Immature natural killer cell (primary cell): ENCODE measurements at regions not wholly inside any gene's neighbourhood (a gene's known extent, or its start where the extent isn't known, plus 50 kb on each side); places are given as distances from the start of the nearest gene placed in this dataset.

Experiments
- DNase-seq, 3 donors: peaks; one replicate each; pipeline ENCODE4 v3.0.0; 2022; ENCODE audit warnings: mixed read lengths in 1 of 3
- H3K27ac Mint-ChIP-seq, 6 donors: one replicate each; pipeline ENCODE4 v1.8.0; 2020; ENCODE audit warnings: mixed read lengths in 6 of 6, mild to moderate bottlenecking in 5 of 6, inconsistent platforms in 4 of 6, moderate library complexity in 3 of 6
- H3K27me3 Mint-ChIP-seq, 3 donors: one replicate each; pipeline ENCODE4 v1.8.0; 2020 to 2021; ENCODE audit warnings: low read depth in 3 of 3, mild to moderate bottlenecking in 3 of 3, mixed read lengths in 3 of 3, moderate library complexity in 3 of 3, inconsistent platforms in 1 of 3
- H3K36me3 Mint-ChIP-seq, 3 donors: one replicate each; pipeline ENCODE4 v1.8.0; 2020; ENCODE audit warnings: mixed read lengths in 3 of 3, inconsistent platforms in 2 of 3, mild to moderate bottlenecking in 2 of 3
- H3K4me1 Mint-ChIP-seq, 2 donors: one replicate each; pipeline ENCODE4 v1.8.0; 2020; ENCODE audit warnings: inconsistent platforms in 2 of 2, mild to moderate bottlenecking in 2 of 2, mixed read lengths in 2 of 2, moderate library complexity in 1 of 2
- H3K4me3 Mint-ChIP-seq, 5 donors: one replicate each; pipeline ENCODE4 v1.8.0; 2020; ENCODE audit warnings: mild to moderate bottlenecking in 5 of 5, mixed read lengths in 5 of 5, inconsistent platforms in 3 of 5, moderate library complexity in 3 of 5
- H3K9me3 Mint-ChIP-seq, 6 donors: one replicate each; pipeline ENCODE4 v1.8.0; 2020; ENCODE audit warnings: mild to moderate bottlenecking in 6 of 6, mixed read lengths in 6 of 6, inconsistent platforms in 4 of 6, moderate library complexity in 3 of 6

GRCh38 chr4:126071346-126072333 lies 756.9 kb downstream of the FAT4 start:
- Mint-ChIP-seq H3K4me1 (no peaks in the 10 kb centered on the region), H3K36me3 (no peaks in the 10 kb centered on the region), H3K27me3 (no peaks in the 10 kb centered on the region), H3K9me3 (peaks cover 3 to 19% (median 9%) of the 10 kb centered on the region in 6 donors), H3K4me3 (no peak overlapping the region), H3K27ac (no peak overlapping the region)
- no peak for DNase-seq

GRCh38 chr4:126081336-126081735 lies 766.6 kb downstream of the FAT4 start:
- Mint-ChIP-seq H3K4me1 (no peaks in the 10 kb centered on the region), H3K4me3 (no peak overlapping the region), H3K27me3 (no peaks in the 10 kb centered on the region), H3K27ac (no peak overlapping the region), H3K9me3 (peaks cover 3 to 29% (median 14%) of the 10 kb centered on the region in 6 donors), H3K36me3 (peaks cover 0 to 4% (median 0%) of the 10 kb centered on the region in 3 donors)
- DNase-seq: no peak

- Mint-ChIP-seq H3K27ac (peak overlapping the region in 1 of 6 donors; percentile 55), H3K4me3 (no peak overlapping the region), H3K27me3 (no peaks in the 10 kb centered on the region), H3K9me3 (peaks cover 3 to 24% (median 16%) of the 10 kb centered on the region in 6 donors), H3K4me1 (no peaks in the 10 kb centered on the region), H3K36me3 (peaks cover 0 to 3% (median 0%) of the 10 kb centered on the region in 3 donors)
- DNase-seq: no peak
Measured at GRCh38 chr4:126086041-126086440, 771.3 kb downstream of the FAT4 start.

DNA sequence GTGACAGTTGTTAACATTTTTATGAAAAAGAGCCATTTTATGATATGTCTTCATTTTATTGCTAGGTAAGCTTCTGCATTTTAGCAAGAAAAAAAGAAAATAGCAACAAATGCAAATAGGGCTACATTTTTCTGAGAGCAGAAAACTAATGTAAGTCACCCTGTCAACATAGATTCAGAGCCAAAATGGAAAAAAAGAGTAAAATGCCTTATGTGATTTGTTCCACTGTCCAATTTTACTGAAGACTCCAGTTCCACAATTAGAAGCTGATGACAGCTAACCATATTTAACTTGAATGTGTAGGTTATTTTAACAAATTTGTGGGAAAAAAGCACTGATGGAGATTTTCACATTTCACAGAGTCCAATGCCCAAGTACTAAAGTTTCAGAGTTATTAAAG lies 772.3 kb downstream of the FAT4 start:
- no peak overlapping the region for H3K4me3 Mint-ChIP-seq
- H3K4me1 Mint-ChIP-seq: no peaks in the 10 kb centered on the region
- H3K9me3 Mint-ChIP-seq: peaks cover 0 to 15% (median 8%) of the 10 kb centered on the region in 6 donors
- no peak for DNase-seq
- H3K36me3 Mint-ChIP-seq: no peaks in the 10 kb centered on the region
- H3K27ac Mint-ChIP-seq: no peak overlapping the region
- no peaks in the 10 kb centered on the region for H3K27me3 Mint-ChIP-seq

DNA sequence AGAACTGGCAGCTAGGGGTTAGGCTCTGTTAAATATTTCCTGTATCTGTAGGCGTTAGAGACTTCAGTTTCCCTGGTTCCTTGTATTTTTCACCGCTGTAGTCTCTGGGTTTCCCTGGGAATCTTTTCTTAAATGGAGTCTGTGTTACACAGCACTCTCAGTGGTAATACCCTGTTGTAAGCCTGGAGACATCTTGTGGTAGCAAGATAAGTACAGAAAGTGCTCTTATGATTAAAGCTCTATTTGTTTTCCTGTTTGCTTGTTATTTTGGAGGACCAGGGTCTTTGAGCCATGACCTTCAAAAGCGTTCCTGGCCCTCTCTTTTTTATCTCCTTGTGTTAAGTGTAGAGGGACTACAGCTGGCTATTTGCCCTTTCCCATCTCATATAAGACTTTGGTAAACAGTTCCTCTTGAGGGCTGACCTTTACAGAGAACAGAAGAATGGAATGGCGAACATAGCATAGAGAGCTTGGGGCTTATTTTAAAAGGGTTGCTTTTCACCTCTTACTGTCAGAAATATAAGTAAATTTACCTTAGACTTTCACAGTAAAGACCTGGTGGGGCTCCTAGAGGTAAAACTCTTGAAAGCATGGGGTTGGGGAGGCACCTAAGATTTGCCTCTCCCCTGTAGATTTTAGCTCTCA lies 782.5 kb downstream of the FAT4 start:
- Mint-ChIP-seq H3K9me3 (peaks cover 6 to 31% (median 15%) of the 10 kb centered on the region in 6 donors), H3K4me1 (no peaks in the 10 kb centered on the region), H3K36me3 (no peaks in the 10 kb centered on the region)

DNA sequence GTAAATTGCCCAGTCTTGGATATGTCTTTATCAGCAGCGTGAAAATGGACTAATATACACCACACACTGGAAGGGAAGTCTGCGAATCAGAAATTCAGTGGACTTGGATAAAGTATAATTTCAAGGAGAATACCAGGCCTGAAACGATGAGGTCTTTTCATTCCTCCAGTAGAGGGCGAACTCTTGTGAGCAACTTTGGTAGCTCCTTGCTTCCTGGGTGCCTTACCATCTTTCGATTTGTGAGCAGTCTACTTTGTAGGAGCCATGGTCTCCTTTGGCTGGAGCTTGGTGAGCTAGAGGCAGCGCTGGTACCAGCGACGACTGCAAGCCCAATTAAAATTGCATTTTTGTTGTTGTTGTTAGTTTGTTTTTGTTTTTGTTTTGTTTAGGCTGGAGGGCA lies 791.9 kb downstream of the FAT4 start:
- H3K4me1 Mint-ChIP-seq: no peaks in the 10 kb centered on the region

More for the DNA sequence above, 782.5 kb downstream of the FAT4 start:
- no peak for DNase-seq
- Mint-ChIP-seq H3K4me3 (no peak overlapping the region), H3K27ac (no peak overlapping the region), H3K27me3 (no peaks in the 10 kb centered on the region)

DNA sequence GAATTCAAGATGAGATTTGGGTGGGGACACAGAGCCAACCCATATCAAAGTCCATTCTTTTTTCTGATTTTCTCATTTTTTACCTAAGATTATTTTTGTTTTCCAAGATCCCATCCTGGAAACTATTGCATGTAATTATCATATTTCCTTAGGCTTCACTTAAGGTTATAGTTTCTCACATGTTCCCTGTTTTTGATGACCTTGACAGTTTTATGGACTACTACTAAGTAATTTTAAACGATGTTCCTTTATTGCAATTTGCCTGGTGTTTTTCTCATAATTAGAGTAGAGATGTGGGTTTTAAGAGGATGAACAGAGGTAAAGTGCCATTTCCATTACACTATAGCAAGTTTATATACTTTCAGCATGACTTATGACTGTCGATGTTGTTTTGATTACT lies 795.1 kb downstream of the FAT4 start:
- Mint-ChIP-seq H3K4me1 (no peaks in the 10 kb centered on the region), H3K27me3 (peaks cover 0 to 5% (median 3%) of the 10 kb centered on the region in 3 donors), H3K27ac (no peak overlapping the region), H3K9me3 (peaks cover 5 to 39% (median 14%) of the 10 kb centered on the region in 6 donors), H3K4me3 (no peak overlapping the region), H3K36me3 (peaks cover 0 to 3% (median 0%) of the 10 kb centered on the region in 3 donors)
- DNase-seq: no peak

More for the DNA sequence above, 791.9 kb downstream of the FAT4 start:
- peaks cover 0 to 3% (median 3%) of the 10 kb centered on the region in 3 donors for H3K27me3 Mint-ChIP-seq
- H3K36me3 Mint-ChIP-seq: no peaks in the 10 kb centered on the region
- H3K4me3 Mint-ChIP-seq: no peak overlapping the region
- no peak for DNase-seq
- H3K27ac Mint-ChIP-seq: no peak overlapping the region
- H3K9me3 Mint-ChIP-seq: peaks cover 5 to 36% (median 10%) of the 10 kb centered on the region in 6 donors

GRCh38 chr4:126113058-126113457 lies 798.3 kb downstream of the FAT4 start:
- Mint-ChIP-seq H3K4me1 (no peaks in the 10 kb centered on the region), H3K9me3 (peaks cover 4 to 44% (median 20%) of the 10 kb centered on the region in 6 donors)

GRCh38 chr4:126123611-126124325 lies 809.0 kb downstream of the FAT4 start:
- Mint-ChIP-seq H3K27ac (no peak overlapping the region), H3K9me3 (peaks cover 3 to 26% (median 18%) of the 10 kb centered on the region in 6 donors), H3K27me3 (no peaks in the 10 kb centered on the region), H3K36me3 (no peaks in the 10 kb centered on the region), H3K4me3 (no peak overlapping the region), H3K4me1 (no peaks in the 10 kb centered on the region)
- no peak for DNase-seq

More at GRCh38 chr4:126113058-126113457, 798.3 kb downstream of the FAT4 start:
- H3K27me3 Mint-ChIP-seq: peaks cover 0 to 3% (median 2%) of the 10 kb centered on the region in 3 donors
- no peak overlapping the region for H3K4me3 Mint-ChIP-seq
- peaks cover 0 to 3% (median 0%) of the 10 kb centered on the region in 3 donors for H3K36me3 Mint-ChIP-seq
- no peak for DNase-seq
- H3K27ac Mint-ChIP-seq: no peak overlapping the region

DNA sequence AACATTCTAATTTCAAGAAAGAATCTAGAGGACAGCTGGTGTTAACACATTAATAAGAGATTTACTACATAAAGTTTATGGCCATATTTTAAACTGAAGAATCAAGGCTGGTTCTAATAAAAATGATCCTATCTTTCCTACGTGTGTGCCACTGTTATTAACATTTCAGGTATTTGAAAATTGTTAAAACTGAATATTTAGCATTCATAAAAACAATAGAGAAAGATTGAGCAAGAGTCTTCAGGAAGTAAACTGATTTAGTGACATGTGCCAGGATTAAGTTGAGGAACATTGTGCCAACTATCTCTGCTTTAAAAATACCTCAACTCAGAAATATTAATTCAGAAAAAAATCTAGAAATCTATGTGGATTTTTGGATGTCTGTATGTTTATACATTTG lies 810.1 kb downstream of the FAT4 start:
- Mint-ChIP-seq H3K27ac (no peak overlapping the region), H3K4me3 (no peak overlapping the region), H3K36me3 (no peaks in the 10 kb centered on the region), H3K27me3 (no peaks in the 10 kb centered on the region), H3K4me1 (no peaks in the 10 kb centered on the region), H3K9me3 (peaks cover 1 to 24% (median 16%) of the 10 kb centered on the region in 6 donors)
- DNase-seq: no peak

DNA sequence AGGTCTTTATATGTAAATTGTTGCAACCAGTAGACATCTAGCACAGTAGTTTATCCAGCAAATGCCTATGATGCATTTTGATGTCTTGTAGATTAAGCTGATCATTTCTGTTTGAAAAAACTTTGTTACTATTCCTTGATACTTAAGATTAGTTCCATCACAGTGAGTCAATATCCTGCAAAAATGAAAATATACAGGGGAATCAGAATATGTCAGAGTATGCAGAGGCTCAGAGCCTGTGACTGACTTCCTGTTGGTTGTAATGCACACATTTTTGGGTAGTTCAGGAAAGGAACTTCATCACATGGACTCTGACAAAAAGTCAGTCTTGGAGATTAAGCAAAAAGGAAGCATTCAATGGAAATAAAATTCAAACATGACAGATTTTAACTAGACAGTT lies 815.5 kb downstream of the FAT4 start:
- no peaks in the 10 kb centered on the region for H3K4me1 Mint-ChIP-seq
- DNase-seq: no peak
- peaks cover 7 to 36% (median 18%) of the 10 kb centered on the region in 6 donors for H3K9me3 Mint-ChIP-seq
- no peak overlapping the region for H3K27ac Mint-ChIP-seq
- no peaks in the 10 kb centered on the region for H3K27me3 Mint-ChIP-seq
- H3K4me3 Mint-ChIP-seq: no peak overlapping the region
- H3K36me3 Mint-ChIP-seq: no peaks in the 10 kb centered on the region

DNA sequence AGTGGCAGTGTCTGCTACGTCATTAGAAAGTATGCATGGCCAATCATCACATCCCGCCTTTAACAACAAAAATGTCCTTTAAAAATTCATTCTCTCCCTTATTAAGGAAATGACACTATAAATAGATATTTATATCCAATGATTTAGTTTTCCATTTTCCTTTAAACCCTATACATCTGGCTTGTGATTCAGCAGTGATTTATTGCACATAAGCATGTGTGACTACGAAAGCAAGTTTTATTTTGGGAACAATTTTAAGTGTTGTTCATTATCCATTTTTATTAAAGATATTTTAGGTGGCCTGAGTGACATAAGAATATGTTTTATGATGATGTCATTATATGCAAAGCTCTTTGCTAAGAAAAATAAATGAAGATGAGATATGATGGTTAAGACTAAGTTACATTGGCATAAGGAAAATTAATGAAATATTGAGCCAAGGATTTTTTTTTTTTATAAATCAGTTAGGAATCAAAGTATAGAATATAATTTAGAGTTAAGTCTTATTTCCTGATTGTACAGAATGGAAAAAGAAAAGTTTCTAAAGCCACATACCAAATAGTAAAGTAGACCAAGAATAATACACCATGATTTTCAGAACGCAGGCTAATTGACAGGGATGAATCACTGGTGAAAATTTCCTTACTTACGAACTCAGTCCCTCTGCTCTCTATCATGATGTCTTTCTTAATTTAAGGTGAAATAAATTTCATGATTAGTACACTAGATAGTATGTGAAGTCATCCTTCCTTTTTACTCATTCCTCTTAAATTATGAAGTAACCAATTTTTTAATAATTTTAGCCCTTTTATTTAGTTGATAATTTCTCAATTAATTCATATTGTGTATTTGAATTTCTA lies 822.4 kb downstream of the FAT4 start:
- no peaks in the 10 kb centered on the region for H3K27me3 Mint-ChIP-seq
- no peaks in the 10 kb centered on the region for H3K36me3 Mint-ChIP-seq
- no peak for DNase-seq
- H3K4me3 Mint-ChIP-seq: no peak overlapping the region
- no peaks in the 10 kb centered on the region for H3K4me1 Mint-ChIP-seq
- H3K9me3 Mint-ChIP-seq: peaks cover 3 to 24% (median 12%) of the 10 kb centered on the region in 6 donors
- no peak overlapping the region for H3K27ac Mint-ChIP-seq

GRCh38 chr4:126137782-126138170 lies 823.0 kb downstream of the FAT4 start:
- H3K4me3 Mint-ChIP-seq: no peak overlapping the region
- no peak for DNase-seq
- H3K9me3 Mint-ChIP-seq: peaks cover 2 to 24% (median 12%) of the 10 kb centered on the region in 6 donors
- no peaks in the 10 kb centered on the region for H3K27me3 Mint-ChIP-seq
- no peak overlapping the region for H3K27ac Mint-ChIP-seq
- H3K36me3 Mint-ChIP-seq: no peaks in the 10 kb centered on the region
- H3K4me1 Mint-ChIP-seq: no peaks in the 10 kb centered on the region
